HEK293 (cell line): ENCODE measurements at regions not wholly inside any gene's neighbourhood (a gene's known extent, or its start where the extent isn't known, plus 50 kb on each side); places are given as distances from the start of the nearest gene placed in this dataset.

Source experiments
- CTCF ChIA-PET: fragments of 350-600 bp; formaldehyde crosslinking; extraction: SDS; loops from one replicate; lab custom pipeline; 2021; ENCODE audit warnings: antibody characterized with exemption; lab: Yijun Ruan, JAX
- POLR2A ChIA-PET: fragments of 300-600 bp; formaldehyde crosslinking; extraction: SDS; loops from one replicate; lab custom pipeline; 2020; ENCODE audit warnings: antibody characterized with exemption, inconsistent platforms; lab: Yijun Ruan, JAX
- H3K27ac ChIP-seq: fragments of 200-500 bp; sonication (Bioruptor generic); 2 replicates; pipeline ENCODE4 v1.5.1; 2014; ENCODE audit warnings: low read depth, low read length, control low read depth, inconsistent platforms; ENCODE audit errors: extremely low read depth
- H3K36me3 ChIP-seq, 2 experiments: fragments of 200-500 bp in 1 of 2; sonication (Bioruptor generic) in 1 of 2; 1 replicate in 1 of 2; 2 replicates in 1 of 2; pipeline ENCODE4 v1.5.1; 2014 to 2017; ENCODE audit warnings: inconsistent platforms in 2 of 2, low read length in 2 of 2; ENCODE audit not compliant: control insufficient read depth in 2 of 2, insufficient read depth in 1 of 2
- H3K4me1 ChIP-seq: fragments of 200-500 bp; sonication (Bioruptor generic); 2 replicates; pipeline ENCODE4 v1.5.1; 2014; ENCODE audit warnings: mild to moderate bottlenecking, low read length, inconsistent platforms; ENCODE audit not compliant: control insufficient read depth, insufficient read depth
- H3K4me3 ChIP-seq: 2 replicates; pipeline ENCODE4 v1.5.1; 2011; ENCODE audit warnings: low read depth, mild to moderate bottlenecking, control low read depth, low read length, moderate library complexity
- H3K9me3 ChIP-seq: fragments of 200-500 bp; sonication (Bioruptor generic); 2 replicates; pipeline ENCODE4 v1.5.1; 2014; ENCODE audit warnings: low read depth, low read length, inconsistent platforms; ENCODE audit not compliant: control insufficient read depth, insufficient read depth
- ZNF174 ChIP-seq: fragments of 450-650 bp; formaldehyde crosslinking; IDR thresholded peaks from 2 replicates; pipeline ENCODE4 v1.5.0; 2017; ENCODE audit warnings: missing biosample characterization, mild to moderate bottlenecking, missing genetic modification characterization
- ZNF19 ChIP-seq: fragments of 450-650 bp; formaldehyde crosslinking; IDR thresholded peaks from 2 replicates; pipeline ENCODE4; 2016; ENCODE audit warnings: missing biosample characterization, missing genetic modification characterization, low read depth
- ZNF266 ChIP-seq: fragments of 450-650 bp; formaldehyde crosslinking; IDR thresholded peaks from 2 replicates; pipeline ENCODE4 v1.5.1; 2016; ENCODE audit warnings: missing biosample characterization, missing genetic modification characterization, low read depth
- ZNF274 ChIP-seq, 2 experiments: fragments of 200-500 bp in 1 of 2; fragments of 450-650 bp in 1 of 2; sonication (Bioruptor generic) in 1 of 2; formaldehyde crosslinking in 1 of 2; IDR thresholded peaks; 2 replicates each; pipeline versions ENCODE4 v1.5.1 to v1.6.1; 2014 to 2016; ENCODE audit warnings: borderline replicate concordance in 1 of 2, inconsistent platforms in 1 of 2, low read length in 1 of 2, missing biosample characterization in 1 of 2, missing genetic modification characterization in 1 of 2
- ZNF292 ChIP-seq: fragments of 450-650 bp; formaldehyde crosslinking; IDR thresholded peaks from 2 replicates; pipeline ENCODE4 v1.5.1; 2016; ENCODE audit warnings: low read depth, missing biosample characterization, missing genetic modification characterization, borderline replicate concordance
- ZNF610 ChIP-seq: fragments of 450-650 bp; formaldehyde crosslinking; IDR thresholded peaks from 2 replicates; pipeline ENCODE4 v1.5.1; 2016; ENCODE audit warnings: missing biosample characterization, missing genetic modification characterization, borderline replicate concordance
- ZNF629 ChIP-seq: fragments of 450-650 bp; formaldehyde crosslinking; IDR thresholded peaks from 2 replicates; pipeline ENCODE4 v1.5.1; 2017; ENCODE audit warnings: missing biosample characterization, missing genetic modification characterization
- ZNF677 ChIP-seq: fragments of 450-650 bp; IDR thresholded peaks from 2 replicates; pipeline ENCODE4 v1.5.0; 2018; ENCODE audit warnings: missing biosample characterization, mild to moderate bottlenecking, missing genetic modification characterization, moderate library complexity
- ZNF776 ChIP-seq: fragments of 450-650 bp; formaldehyde crosslinking; IDR thresholded peaks from 2 replicates; pipeline ENCODE4 v1.5.0; 2017; ENCODE audit warnings: missing biosample characterization, missing genetic modification characterization, borderline replicate concordance
- ZNF785 ChIP-seq: fragments of 450-650 bp; formaldehyde crosslinking; IDR thresholded peaks from 2 replicates; pipeline ENCODE4 v1.5.1; 2016; ENCODE audit warnings: missing biosample characterization, missing genetic modification characterization
- ZNF791 ChIP-seq: fragments of 450-650 bp; formaldehyde crosslinking; IDR thresholded peaks from 2 replicates; pipeline ENCODE4 v1.5.1; 2016; ENCODE audit warnings: missing biosample characterization, missing genetic modification characterization
- ZSCAN4 ChIP-seq: fragments of 450-650 bp; formaldehyde crosslinking; IDR thresholded peaks from 2 replicates; pipeline ENCODE4 v1.5.1; 2017; ENCODE audit warnings: missing biosample characterization, missing genetic modification characterization

- TF ChIP-seq ZNF776 (no peak), ZNF791 (0 out of 2 replicates have a peak, but pooled peaks have one; percentile 22)
Observed at GRCh38 chr2:67917332-67918054, 145.3 kb downstream of the C1D start.

GRCh38 chr2:67918471-67918870, 144.3 kb downstream of the C1D start:
- H3K27ac ChIP-seq = no peak overlapping the region
- H3K4me3 ChIP-seq = no peak overlapping the region

More at GRCh38 chr2:67917332-67918054, 145.3 kb downstream of the C1D start:
- Histone ChIP-seq H3K36me3 (no peaks in the 10 kb centered on the region), H3K27ac (no peak overlapping the region), H3K4me1 (no peaks in the 10 kb centered on the region), H3K4me3 (no peak overlapping the region), H3K9me3 (no peaks in the 10 kb centered on the region)
- ChIA-PET POLR2A (interaction anchor here (0.9 kb wide), 1 partner anchor 22 kb away, joined by 3 read pairs; no protein-coding TSS in a partner anchor), CTCF (no interaction called here)

GRCh38 chr2:67919490-67919889, 143.3 kb downstream of the C1D start:
- no peaks in the 10 kb centered on the region for H3K9me3 ChIP-seq
- peaks cover 8% of the 10 kb centered on the region for H3K4me1 ChIP-seq
- no peaks in the 10 kb centered on the region for H3K36me3 ChIP-seq
- no peak overlapping the region for H3K4me3 ChIP-seq
- ChIA-PET POLR2A (no interaction called here), CTCF (interaction anchor here (0.5 kb wide), 1 partner anchor 64 kb away, joined by 3 read pairs; no protein-coding TSS in a partner anchor)
- no peak overlapping the region for H3K27ac ChIP-seq
- no peak for TF ChIP-seq ZNF174

More at GRCh38 chr2:67918471-67918870, 144.3 kb downstream of the C1D start:
- Histone ChIP-seq H3K4me1 (peaks cover 2% of the 10 kb centered on the region; the same call in 1 of the 2 replicates), H3K9me3 (no peaks in the 10 kb centered on the region), H3K36me3 (no peaks in the 10 kb centered on the region)
- CTCF ChIA-PET = no interaction called here
- TF ChIP-seq ZNF266 (tag by site-specific recombination) = no peak
- POLR2A ChIA-PET = no interaction called here

- ChIA-PET POLR2A (no interaction called here), CTCF (interaction anchor here (0.8 kb wide), 1 partner anchor 76 kb away, joined by 4 read pairs; no protein-coding TSS in a partner anchor)
- TF ChIP-seq ZNF785 (tag by site-specific recombination) (no peak), ZNF292 (no peak), ZNF274 (IDR thresholded peaks at IDR 0.05; ENCODE audit: low read length) (no peak), ZNF274 (tag by site-specific recombination; IDR thresholded peaks at IDR 0.05; ENCODE audit: borderline replicate concordance) (no peak), ZSCAN4 (tag by site-specific recombination) (no peak), ZNF629 (tag by site-specific recombination) (no peak), ZNF19 (tag by site-specific recombination) (no peak), ZNF677 (tag by site-specific recombination) (no peak), ZNF610 (tag by site-specific recombination) (no peak)
- H3K27ac ChIP-seq = no peak overlapping the region
- H3K9me3 ChIP-seq = no peaks in the 10 kb centered on the region
- no peaks in the 10 kb centered on the region for H3K36me3 ChIP-seq
- H3K4me3 ChIP-seq = no peak overlapping the region
- H3K4me1 ChIP-seq = peaks cover 8% of the 10 kb centered on the region
Observed at GRCh38 chr2:67922080-67922785, 140.6 kb downstream of the C1D start.
